Tibial artery (tissue), 4 donors: ENCODE measurements at regions not wholly inside any gene's neighbourhood (a gene's known extent, or its start where the extent isn't known, plus 50 kb on each side); places are given as distances from the start of the nearest gene placed in this dataset.

ENCODE experiments used
- DNase-seq, 2 donors: peaks; one replicate each; pipeline ENCODE4 v3.0.0-alpha.2; 2019
- H3K27ac ChIP-seq, 2 donors: fragments of 200-600 bp; sonication (generic) in 1 of 2; 1 replicate in 1 of 2; 2 replicates in 1 of 2; pipeline ENCODE4 v1.5.1; 2018 to 2019; ENCODE audit warnings: mild to moderate bottlenecking in 1 of 2
- H3K27me3 ChIP-seq, 2 donors: fragments of 200-600 bp; sonication (generic) in 1 of 2; one replicate each; pipeline versions ENCODE4 v1.5.1 to v1.6.0; 2016 to 2019
- H3K36me3 ChIP-seq, 3 donors: fragments of 200-600 bp; sonication (generic) in 2 of 3; one replicate each; pipeline ENCODE4 v1.5.1; 2016 to 2019; ENCODE audit warnings: mild to moderate bottlenecking in 2 of 3
- H3K4me1 ChIP-seq, 4 donors: fragments of 200-600 bp; sonication (generic) in 2 of 4; 1 replicate in 3 of 4; 2 replicates in 1 of 4; pipeline ENCODE4 v1.5.1; 2016 to 2019
- H3K4me3 ChIP-seq, 2 donors: fragments of 200-600 bp; sonication (generic) in 1 of 2; 1 replicate in 1 of 2; 2 replicates in 1 of 2; pipeline ENCODE4 v1.5.1; 2018 to 2019; ENCODE audit warnings: mild to moderate bottlenecking in 2 of 2
- H3K9me3 ChIP-seq, 3 donors: fragments of 200-600 bp; sonication (generic) in 1 of 3; one replicate each; pipeline ENCODE4 v1.5.1; 2016 to 2019
- intact Hi-C: fragments of 100-400 bp; cut with DNase I; formaldehyde crosslinking; loops from one replicate; pipeline ENCODE4 v1.15.0; 2023; ENCODE audit warnings: low total_unique reads
- TF ChIP-seq, protein P1 (sequence below), 2 experiments: fragments of 200-600 bp in 1 of 2; fragments of 450-650 bp in 1 of 2; IDR thresholded peaks; one replicate each; pipeline ENCODE4 v1.5.1; 2017 to 2019; ENCODE audit warnings: antibody characterized with exemption in 2 of 2, mild to moderate bottlenecking in 1 of 2, moderate library complexity in 1 of 2

DNA sequence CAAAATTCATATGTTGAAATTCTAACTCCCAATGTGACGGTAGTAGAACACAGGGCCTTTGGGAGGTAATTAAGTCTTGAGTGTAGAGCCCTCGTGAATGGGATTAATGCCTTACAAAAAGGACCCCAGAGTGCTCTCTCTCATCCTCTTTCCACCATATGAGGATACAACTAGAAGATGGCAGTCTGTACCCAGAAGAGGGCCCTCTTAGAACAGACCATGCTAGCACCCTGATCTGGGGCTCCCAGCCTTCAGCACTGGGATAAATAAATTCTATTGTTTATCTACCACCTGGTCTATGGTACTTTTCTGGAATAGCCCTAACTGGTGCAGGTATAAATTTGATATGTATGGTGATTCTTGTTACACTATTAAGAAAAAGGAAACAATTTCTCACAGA, 332.3 kb downstream of the BRINP1 start:
- TF ChIP-seq, protein P1, sequence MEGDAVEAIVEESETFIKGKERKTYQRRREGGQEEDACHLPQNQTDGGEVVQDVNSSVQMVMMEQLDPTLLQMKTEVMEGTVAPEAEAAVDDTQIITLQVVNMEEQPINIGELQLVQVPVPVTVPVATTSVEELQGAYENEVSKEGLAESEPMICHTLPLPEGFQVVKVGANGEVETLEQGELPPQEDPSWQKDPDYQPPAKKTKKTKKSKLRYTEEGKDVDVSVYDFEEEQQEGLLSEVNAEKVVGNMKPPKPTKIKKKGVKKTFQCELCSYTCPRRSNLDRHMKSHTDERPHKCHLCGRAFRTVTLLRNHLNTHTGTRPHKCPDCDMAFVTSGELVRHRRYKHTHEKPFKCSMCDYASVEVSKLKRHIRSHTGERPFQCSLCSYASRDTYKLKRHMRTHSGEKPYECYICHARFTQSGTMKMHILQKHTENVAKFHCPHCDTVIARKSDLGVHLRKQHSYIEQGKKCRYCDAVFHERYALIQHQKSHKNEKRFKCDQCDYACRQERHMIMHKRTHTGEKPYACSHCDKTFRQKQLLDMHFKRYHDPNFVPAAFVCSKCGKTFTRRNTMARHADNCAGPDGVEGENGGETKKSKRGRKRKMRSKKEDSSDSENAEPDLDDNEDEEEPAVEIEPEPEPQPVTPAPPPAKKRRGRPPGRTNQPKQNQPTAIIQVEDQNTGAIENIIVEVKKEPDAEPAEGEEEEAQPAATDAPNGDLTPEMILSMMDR (IDR thresholded peaks at IDR 0.05), result no peak
- Histone ChIP-seq H3K27ac (no peak overlapping the region), H3K9me3 (no peaks in the 10 kb centered on the region), H3K4me3 (no peak overlapping the region), H3K27me3 (no peaks in the 10 kb centered on the region), H3K36me3 (no peaks in the 10 kb centered on the region), H3K4me1 (no peaks in the 10 kb centered on the region)
- DNase-seq, result no peak
- intact Hi-C loops, result no loop called here

GRCh38 chr9:119043996-119044395, 325.2 kb downstream of the BRINP1 start:
- no peak overlapping the region for H3K4me3 ChIP-seq
- intact Hi-C loops, result no loop called here
- TF ChIP-seq, protein P1 (IDR thresholded peaks at IDR 0.05), result no peak
- no peaks in the 10 kb centered on the region for H3K9me3 ChIP-seq
- no peak for DNase-seq
- H3K4me1 ChIP-seq, result no peaks in the 10 kb centered on the region
- no peaks in the 10 kb centered on the region for H3K27me3 ChIP-seq
- H3K36me3 ChIP-seq, result no peaks in the 10 kb centered on the region
- H3K27ac ChIP-seq, result no peak overlapping the region

- Histone ChIP-seq H3K27ac (no peak overlapping the region), H3K4me1 (no peaks in the 10 kb centered on the region), H3K27me3 (no peaks in the 10 kb centered on the region), H3K36me3 (no peaks in the 10 kb centered on the region), H3K9me3 (no peaks in the 10 kb centered on the region), H3K4me3 (no peak overlapping the region)
- DNase-seq, result no peak
- TF ChIP-seq, protein P1 (IDR thresholded peaks at IDR 0.05), result no peak
- intact Hi-C loops, result no loop called here
These were observed 324.4 kb downstream of the BRINP1 start for GRCh38 chr9:119044806-119045205.

DNA sequence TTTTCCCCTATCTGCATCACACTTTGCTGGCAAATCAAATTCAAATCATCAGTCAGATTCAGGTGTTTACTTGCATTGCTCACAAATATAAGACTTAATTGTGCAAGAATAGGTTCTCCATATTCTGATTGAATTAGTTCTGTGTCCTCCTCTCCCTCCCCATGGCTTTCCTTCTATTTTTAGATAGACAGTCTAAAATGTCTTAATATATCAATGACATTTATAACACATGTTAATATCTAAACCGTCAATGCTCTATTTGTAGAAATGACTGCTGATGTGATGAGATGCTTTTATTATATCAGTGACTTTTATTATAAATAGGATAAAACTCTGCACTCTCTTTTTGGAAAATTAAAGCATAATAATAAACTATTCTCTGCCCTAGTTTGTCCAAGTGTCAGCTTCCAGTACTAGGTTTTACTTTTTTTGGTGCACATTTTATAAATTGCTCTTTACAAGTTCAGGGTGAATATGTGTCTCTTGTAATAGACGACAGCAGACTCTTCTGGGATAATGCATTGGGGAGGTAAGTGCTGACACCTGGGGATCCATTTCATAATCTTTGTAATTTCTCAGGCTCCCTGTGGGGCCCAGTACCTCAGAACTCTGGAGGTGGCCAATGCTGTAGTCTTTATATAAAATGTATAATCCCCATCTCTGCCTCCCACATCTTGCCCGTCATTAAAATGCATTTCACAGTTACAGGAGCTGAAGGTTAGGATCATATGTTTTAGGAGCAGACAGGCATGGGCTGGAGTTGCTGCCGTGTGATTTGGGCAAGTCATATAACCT, 321.5 kb downstream of the BRINP1 start:
- H3K4me3 ChIP-seq, result no peak overlapping the region
- H3K27ac ChIP-seq, result no peak overlapping the region
- H3K4me1 ChIP-seq, result peaks cover 0 to 15% (median 12%) of the 10 kb centered on the region in 4 donors
- no peaks in the 10 kb centered on the region for H3K9me3 ChIP-seq
- no peak for DNase-seq
- intact Hi-C loops, result no loop called here
- no peaks in the 10 kb centered on the region for H3K27me3 ChIP-seq
- TF ChIP-seq, protein P1 (IDR thresholded peaks at IDR 0.05), result no peak
- H3K36me3 ChIP-seq, result no peaks in the 10 kb centered on the region

DNA sequence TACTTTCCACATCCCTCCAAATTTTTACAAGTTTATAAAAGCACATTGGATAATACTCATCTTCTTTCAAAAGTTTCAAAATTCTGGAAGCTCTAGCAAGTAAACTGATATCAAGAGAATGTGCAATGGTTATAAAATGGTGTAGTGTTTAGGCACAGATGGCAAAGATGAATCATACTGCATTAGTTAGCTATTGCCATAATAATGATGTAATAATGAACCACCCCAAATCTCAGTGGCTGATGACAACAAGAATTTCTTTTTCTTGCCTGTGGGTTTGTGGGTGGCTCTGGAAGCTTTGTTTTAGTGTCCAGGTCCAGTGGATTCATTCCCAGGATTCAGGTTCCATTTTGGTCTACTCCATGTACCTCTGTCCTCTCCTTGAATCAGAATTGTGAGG, 319.0 kb downstream of the BRINP1 start:
- H3K9me3 ChIP-seq, result no peaks in the 10 kb centered on the region
- H3K4me1 ChIP-seq, result peaks cover 0 to 24% (median 20%) of the 10 kb centered on the region in 4 donors
- TF ChIP-seq, protein P1 (IDR thresholded peaks at IDR 0.05), result no peak
- intact Hi-C loops, result no loop called here
- no peak overlapping the region for H3K4me3 ChIP-seq
- H3K27ac ChIP-seq, result no peak overlapping the region
- no peaks in the 10 kb centered on the region for H3K36me3 ChIP-seq
- no peak for DNase-seq
- no peaks in the 10 kb centered on the region for H3K27me3 ChIP-seq
